ENCODE measurements at regions not wholly inside any gene's neighbourhood (a gene's known extent, or its start where the extent isn't known, plus 50 kb on each side); places are given as distances from the start of the nearest gene placed in this dataset.

DNA sequence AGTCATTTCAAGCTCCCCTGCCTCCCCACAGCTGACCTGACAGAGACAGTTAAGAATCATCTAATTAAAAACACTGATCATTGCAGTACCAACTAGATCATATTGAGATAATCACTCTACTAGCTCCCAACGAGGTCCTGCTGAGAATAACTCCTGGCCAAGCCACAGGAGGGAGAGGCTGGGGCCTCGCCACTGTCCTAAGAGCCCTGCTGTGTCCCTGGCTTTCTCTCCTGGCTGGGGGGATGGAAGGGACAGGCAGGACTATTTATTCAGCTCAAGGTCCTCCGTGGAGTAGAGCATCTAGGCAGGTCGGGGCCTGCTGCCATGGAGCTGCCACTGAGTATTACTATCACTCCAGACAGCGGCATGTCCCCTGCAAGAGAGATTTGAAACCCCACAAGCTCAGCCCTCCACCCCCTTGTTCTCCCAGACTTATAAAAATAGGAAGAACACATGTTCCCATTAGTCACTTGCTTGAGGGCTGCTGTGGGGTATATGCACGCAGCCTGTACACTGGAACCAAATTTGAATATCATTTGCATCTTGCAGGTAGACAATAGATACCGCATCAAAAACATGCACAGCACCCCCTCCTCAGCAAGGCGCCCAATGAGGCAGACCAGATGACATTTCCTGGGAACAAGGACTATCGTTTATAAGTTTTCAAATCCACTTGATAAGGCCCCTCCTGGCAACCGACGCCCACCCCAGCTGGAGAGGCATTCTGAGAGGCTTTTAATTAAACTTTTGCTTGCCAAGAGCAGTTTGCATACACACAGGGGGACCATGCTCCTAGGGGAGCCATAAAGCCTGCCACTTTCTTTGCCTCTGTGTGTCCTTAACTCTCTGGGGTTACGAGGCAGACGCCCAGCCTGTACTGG is 385.2 kb upstream of the ZFHX3 start:
- DNase-seq: no peak
- Histone ChIP-seq H3K4me3 (no peak overlapping the region), H3K9me3 (no peaks in the 10 kb centered on the region), H3K4me1 (no peaks in the 10 kb centered on the region), H3K27ac (no peak overlapping the region), H3K27me3 (no peaks in the 10 kb centered on the region), H3K36me3 (no peaks in the 10 kb centered on the region)
- TF ChIP-seq POLR2A (IDR thresholded peaks at IDR 0.05): no peak
- no peak for TF ChIP-seq EP300 (IDR thresholded peaks at IDR 0.05; ENCODE audit: low read depth)
- TF ChIP-seq POLR2AphosphoS5 (IDR thresholded peaks at IDR 0.05): no peak
- TF ChIP-seq CTCF (IDR thresholded peaks at IDR 0.05): no peak
- in situ Hi-C loops (cut with MboI; ENCODE audit: low pct_ligation_motif_present in 1 of 4, low pct_unique_long_range_greater_than_20kb in 1 of 4, low sequenced_read_pairs in 3 of 4): no loop called here
- intact Hi-C loops (cut with DNase I; ENCODE audit: low total_unique reads): no loop called here
- 64% methylated on average over 13 of the region's 13 CpGs; no CpG with 5 or more reads in 1 of the 2 donors for WGBS, 2 donors (ENCODE audit: low coverage in 1 of 2)

GRCh38 chr16:73430138-73430537 is 382.2 kb upstream of the ZFHX3 start:
- no peak for DNase-seq
- Histone ChIP-seq H3K27ac (no peak overlapping the region), H3K9me3 (no peaks in the 10 kb centered on the region), H3K4me3 (no peak overlapping the region), H3K36me3 (no peaks in the 10 kb centered on the region), H3K27me3 (no peaks in the 10 kb centered on the region), H3K4me1 (no peaks in the 10 kb centered on the region)
- intact Hi-C loops (cut with DNase I; ENCODE audit: low total_unique reads): no loop called here
- WGBS, 2 donors (ENCODE audit: low coverage in 1 of 2): 88% methylated on average over 3 of the region's 3 CpGs
- TF ChIP-seq POLR2A (IDR thresholded peaks at IDR 0.05): no peak
- TF ChIP-seq POLR2AphosphoS5 (IDR thresholded peaks at IDR 0.05): no peak
- no peak for TF ChIP-seq EP300 (IDR thresholded peaks at IDR 0.05; ENCODE audit: low read depth)
- TF ChIP-seq CTCF (IDR thresholded peaks at IDR 0.05): no peak
- in situ Hi-C loops (cut with MboI; ENCODE audit: low pct_ligation_motif_present in 1 of 4, low pct_unique_long_range_greater_than_20kb in 1 of 4, low sequenced_read_pairs in 3 of 4): no loop called here

DNA sequence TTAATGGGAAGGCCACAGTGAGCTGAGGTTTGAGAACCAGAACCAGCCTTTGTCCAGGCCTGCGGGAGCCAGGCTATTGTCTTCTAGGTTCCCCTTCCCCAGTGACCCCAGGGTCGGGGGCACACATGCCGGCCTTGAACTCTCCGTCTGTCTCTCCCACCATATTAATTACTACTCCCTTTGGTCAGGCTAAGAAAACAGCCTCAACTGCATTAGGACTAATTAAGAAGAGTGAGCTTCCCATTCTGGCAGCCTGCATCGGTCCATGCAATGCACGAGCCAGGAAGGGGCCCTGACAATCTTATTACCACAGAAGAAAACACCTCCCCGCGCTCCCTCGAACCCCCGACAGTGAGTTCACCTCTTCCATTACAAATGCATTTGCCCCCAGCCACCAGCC is 380.2 kb upstream of the ZFHX3 start:
- 88 to 100% methylated on average over 3 to 10 of the region's 10 CpGs for WGBS, 2 donors (ENCODE audit: low coverage in 1 of 2)

DNA sequence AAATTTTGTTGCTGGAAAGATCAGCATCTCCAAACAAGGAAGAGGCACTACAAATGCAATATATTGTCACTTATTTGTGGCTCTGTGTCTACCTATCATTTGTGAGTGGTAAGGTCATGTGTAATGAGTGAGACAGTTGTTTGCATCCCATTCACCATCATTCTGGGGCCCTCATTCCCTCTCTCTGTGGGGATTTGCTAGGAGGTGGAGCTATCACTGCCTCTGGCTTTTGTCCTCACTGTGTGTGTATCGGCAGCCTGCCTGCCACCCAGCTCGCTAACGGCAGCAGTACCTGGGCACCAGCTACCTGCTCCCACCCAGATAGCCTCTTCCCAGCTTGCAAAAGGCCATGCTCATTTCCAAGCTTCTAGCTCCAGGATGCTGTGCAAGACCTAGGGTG is 379.2 kb upstream of the ZFHX3 start:
- Histone ChIP-seq H3K27me3 (no peaks in the 10 kb centered on the region), H3K36me3 (no peaks in the 10 kb centered on the region), H3K4me1 (no peaks in the 10 kb centered on the region), H3K27ac (no peak overlapping the region), H3K9me3 (no peaks in the 10 kb centered on the region), H3K4me3 (no peak overlapping the region)
- no peak for DNase-seq
- in situ Hi-C loops (cut with MboI; ENCODE audit: low pct_ligation_motif_present in 1 of 4, low pct_unique_long_range_greater_than_20kb in 1 of 4, low sequenced_read_pairs in 3 of 4): no loop called here
- WGBS, 2 donors (ENCODE audit: low coverage in 1 of 2): 89% methylated on average over 3 of the region's 3 CpGs; no CpG with 5 or more reads in 1 of the 2 donors
- TF ChIP-seq CTCF (IDR thresholded peaks at IDR 0.05) (no peak), POLR2A (IDR thresholded peaks at IDR 0.05) (no peak), EP300 (IDR thresholded peaks at IDR 0.05; ENCODE audit: low read depth) (no peak), POLR2AphosphoS5 (IDR thresholded peaks at IDR 0.05) (no peak)
- intact Hi-C loops (cut with DNase I; ENCODE audit: low total_unique reads): no loop called here

More for the DNA sequence above, 380.2 kb upstream of the ZFHX3 start:
- no peak overlapping the region for H3K27ac ChIP-seq
- no peaks in the 10 kb centered on the region for H3K27me3 ChIP-seq
- H3K4me1 ChIP-seq: no peaks in the 10 kb centered on the region
- no peak for DNase-seq
- no peak overlapping the region for H3K4me3 ChIP-seq
- H3K9me3 ChIP-seq: no peaks in the 10 kb centered on the region
- no peaks in the 10 kb centered on the region for H3K36me3 ChIP-seq
- no peak for TF ChIP-seq POLR2A (IDR thresholded peaks at IDR 0.05)
- no peak for TF ChIP-seq CTCF (IDR thresholded peaks at IDR 0.05)
- no peak for TF ChIP-seq EP300 (IDR thresholded peaks at IDR 0.05; ENCODE audit: low read depth)
- no peak for TF ChIP-seq POLR2AphosphoS5 (IDR thresholded peaks at IDR 0.05)
- intact Hi-C loops (cut with DNase I; ENCODE audit: low total_unique reads): no loop called here
- in situ Hi-C loops (cut with MboI; ENCODE audit: low pct_ligation_motif_present in 1 of 4, low pct_unique_long_range_greater_than_20kb in 1 of 4, low sequenced_read_pairs in 3 of 4): no loop called here
